HPDE6-E6E7 (cell line): ENCODE measurements at regions not wholly inside any gene's neighbourhood (a gene's known extent, or its start where the extent isn't known, plus 50 kb on each side); places are given as distances from the start of the nearest gene placed in this dataset.
A peak's percentile ranks its signal among the peaks of the same experiment; 100 is the strongest.

Source experiments
- DNase-seq: peaks from one replicate; pipeline ENCODE4 v3.0.0; 2011; ENCODE audit warnings: missing footprints; ENCODE audit errors: extremely low spot score

- DNase-seq: no peak
Observed at GRCh38 chr1:216921866-216922265, 198.6 kb upstream of the ESRRG start.

GRCh38 chr1:216919060-216919970 lies 196.1 kb upstream of the ESRRG start:
- DNase-seq: no peak

- DNase-seq: no peak
Observed at GRCh38 chr1:216916890-216917438, 193.7 kb upstream of the ESRRG start.

GRCh38 chr1:216914974-216915373 lies 191.7 kb upstream of the ESRRG start:
- no peak for DNase-seq

- DNase-seq: no peak
Observed at GRCh38 chr1:216913976-216914375, 190.7 kb upstream of the ESRRG start.

DNA sequence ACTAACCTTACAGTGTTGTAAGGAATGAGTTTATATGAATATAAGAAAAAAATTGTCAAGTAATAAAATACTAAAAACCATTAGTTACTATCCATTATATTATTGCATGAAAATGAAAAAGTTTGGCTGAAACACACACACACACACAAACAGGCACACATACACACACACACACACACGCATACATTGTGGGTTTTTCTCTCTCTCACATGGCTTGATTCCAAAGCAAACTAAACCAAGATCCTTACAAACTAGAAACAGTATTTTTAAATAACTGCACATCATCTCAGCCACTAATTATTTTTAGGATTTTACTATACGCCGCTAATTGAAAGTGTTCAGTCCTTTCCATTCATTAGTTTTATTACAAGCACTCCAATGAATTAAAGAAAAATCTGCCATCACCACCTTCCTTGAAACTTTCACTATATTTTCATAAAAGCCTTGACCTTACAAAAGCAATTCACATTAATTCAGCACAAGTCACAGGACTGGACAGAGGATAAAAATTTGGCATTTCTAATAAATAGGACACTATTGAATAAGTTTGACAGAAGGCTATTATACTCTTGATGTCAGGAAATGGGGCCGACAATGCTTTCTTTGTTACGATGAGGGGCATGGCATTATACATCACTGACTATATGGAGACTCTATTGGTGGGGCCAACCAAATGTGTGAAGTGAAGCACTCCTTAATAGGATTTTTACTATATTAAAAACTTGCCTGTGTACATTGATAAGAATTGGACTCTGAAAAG lies 187.0 kb upstream of the ESRRG start:
- no peak for DNase-seq

- no peak for DNase-seq
Observed at GRCh38 chr1:216908126-216908525, 184.9 kb upstream of the ESRRG start.

- no peak for DNase-seq
Observed at GRCh38 chr1:216907100-216907499, 183.9 kb upstream of the ESRRG start.

DNA sequence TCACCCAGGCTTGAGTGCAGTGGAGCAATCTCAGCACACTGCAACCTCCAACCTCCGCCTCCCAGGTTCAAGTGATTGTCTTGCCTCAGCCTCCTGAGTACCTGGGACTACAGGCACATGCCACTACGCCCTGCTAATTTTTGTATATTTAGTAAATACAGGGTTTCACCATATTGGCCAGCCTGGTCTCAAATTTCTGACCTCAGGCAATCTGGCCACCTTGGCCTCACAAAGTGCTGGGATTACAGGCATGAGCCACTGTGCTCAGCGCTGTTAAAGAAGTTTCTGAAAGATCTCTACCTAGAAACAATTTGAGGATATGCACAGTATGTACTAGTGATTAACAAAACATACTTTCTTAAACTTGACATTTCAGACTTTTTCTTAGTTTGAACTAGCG lies 182.6 kb upstream of the ESRRG start:
- DNase-seq: no peak

GRCh38 chr1:216905137-216905536 lies 181.9 kb upstream of the ESRRG start:
- DNase-seq: no peak

DNA sequence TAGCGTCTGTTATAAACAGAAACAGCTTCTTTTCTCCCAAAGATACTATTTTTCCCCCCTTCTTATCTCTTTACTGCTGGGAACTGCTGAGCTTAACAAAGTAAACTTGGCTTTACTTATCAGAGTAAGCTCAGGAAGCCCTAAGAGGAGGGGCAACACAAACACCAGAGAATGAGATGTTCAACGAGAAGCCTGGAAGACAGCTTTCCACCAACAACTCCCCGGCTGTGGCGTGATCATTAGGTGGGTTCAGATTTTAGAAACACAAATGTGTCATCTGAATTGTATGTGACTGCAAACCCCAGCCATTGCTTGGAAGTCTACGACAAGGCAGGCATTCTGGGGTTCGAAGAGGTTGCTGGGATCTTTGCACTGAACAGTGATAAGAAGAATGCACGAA lies 181.2 kb upstream of the ESRRG start:
- no peak for DNase-seq

DNA sequence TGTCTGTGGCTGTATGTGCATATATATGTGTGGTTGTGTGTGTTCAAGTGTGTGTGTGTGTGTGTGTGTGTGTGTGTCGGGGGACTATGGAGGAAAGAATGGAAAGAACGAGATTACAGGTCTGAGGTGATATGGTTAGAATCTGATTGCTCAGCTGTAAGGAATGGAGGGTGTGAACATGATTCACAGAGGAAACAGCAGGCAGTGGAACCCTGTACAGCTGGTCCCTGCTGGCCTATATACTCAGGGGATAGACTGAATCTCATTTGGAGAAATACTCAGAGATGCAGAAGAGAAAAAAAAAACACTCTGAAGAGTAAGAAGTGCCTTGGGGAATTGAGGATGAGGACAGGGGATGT lies 180.1 kb upstream of the ESRRG start:
- DNase-seq: peak; percentile 88

DNA sequence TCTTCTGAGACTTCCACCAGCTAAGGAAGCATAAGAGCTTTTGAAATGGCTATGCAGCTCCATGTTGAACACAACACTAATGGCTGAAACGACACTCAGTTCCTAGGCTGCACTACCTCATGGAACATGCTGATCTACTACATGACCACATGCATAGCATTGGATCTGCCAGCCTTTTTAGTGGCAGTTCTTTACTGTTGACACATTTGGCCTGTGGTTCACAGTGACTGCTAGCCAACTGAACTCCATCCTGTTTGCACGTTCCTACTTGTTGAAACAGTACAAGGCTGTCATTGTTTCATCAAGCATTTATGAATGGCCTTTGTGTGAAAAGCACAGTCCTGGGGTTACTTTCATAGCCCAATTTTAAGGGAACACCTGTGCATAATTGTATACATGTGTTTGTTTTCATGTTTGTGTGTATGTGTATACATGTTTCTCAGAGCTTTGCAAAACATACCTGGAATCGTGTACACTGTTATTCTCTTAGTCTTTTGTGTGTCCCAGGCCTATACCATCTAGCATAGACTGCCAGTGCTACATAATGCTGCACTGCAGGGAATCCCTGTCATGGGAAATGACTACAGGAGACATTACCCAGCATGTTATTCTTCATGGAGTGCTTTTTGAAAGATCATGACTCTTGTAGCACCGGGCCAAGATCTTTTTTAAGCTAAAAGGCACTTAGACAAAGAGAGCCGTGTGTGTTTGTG lies 179.6 kb upstream of the ESRRG start:
- DNase-seq: peak; percentile 60

- DNase-seq: no peak
Observed at GRCh38 chr1:216900116-216900620, 176.9 kb upstream of the ESRRG start.

DNA sequence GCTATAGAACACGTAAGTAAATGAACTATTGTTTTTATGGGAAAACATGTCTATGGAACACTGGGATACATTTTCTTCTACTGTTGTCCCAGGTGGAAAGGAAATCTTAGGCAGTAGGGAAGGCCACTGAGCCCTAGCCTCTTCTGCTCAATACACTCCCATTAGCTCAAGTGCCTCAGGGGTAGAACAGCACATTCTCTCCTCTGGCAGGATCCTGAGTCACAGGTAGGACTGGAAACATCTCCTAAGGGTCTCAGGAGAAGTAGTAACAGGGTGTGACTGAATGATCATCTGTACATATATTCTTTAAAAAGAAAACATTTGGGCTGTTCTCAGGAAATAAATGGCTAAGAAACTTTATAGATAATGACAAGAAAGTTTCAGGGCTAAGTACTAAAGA lies 175.6 kb upstream of the ESRRG start:
- no peak for DNase-seq

GRCh38 chr1:216896146-216896545 lies 172.9 kb upstream of the ESRRG start:
- DNase-seq: no peak

DNA sequence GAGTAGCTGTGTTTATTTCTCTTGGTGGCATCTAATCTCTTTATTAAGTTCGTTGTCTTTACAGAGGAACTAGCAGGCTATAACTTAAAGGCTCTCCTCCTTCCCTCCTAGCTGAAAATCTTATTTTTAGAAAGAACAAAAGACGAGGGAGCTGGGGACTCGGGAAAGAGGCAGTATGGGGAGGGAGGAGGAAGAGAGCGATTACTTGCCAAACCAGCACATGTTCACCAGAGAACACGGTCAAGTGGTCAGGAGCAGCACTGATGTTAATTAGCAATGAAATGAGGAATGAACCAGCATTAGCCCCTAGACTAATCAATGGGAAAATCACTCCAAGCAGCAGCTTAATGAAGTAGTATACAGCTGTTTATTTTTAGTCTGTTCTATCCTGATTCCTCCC lies 171.3 kb upstream of the ESRRG start:
- no peak for DNase-seq

DNA sequence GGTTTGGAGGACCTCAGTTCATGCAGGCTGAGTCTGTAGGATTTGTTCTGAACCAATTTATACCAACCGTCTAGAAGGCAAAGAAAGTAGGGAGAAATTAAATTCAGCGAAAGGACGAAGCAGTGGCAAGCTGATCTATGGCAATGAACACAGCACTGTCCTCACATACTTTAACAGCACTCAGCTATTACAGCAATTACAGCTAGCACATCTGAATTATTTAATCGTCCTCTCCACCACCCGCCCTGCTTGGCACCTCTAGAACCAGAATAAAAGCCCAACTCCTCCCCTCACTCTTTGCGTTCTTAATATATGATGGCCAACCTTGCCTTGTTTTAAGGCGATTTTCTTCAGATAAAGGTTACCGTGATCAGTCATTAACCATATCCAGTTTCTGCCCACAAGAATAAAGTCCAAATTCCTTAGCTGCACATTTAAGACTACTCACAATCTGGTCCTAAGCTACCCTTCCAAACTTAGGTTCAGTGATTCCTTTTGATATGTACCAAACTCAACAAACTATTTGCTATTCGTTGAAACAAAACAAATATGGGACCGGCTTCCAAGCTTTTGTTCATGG lies 169.4 kb upstream of the ESRRG start:
- DNase-seq: no peak

DNA sequence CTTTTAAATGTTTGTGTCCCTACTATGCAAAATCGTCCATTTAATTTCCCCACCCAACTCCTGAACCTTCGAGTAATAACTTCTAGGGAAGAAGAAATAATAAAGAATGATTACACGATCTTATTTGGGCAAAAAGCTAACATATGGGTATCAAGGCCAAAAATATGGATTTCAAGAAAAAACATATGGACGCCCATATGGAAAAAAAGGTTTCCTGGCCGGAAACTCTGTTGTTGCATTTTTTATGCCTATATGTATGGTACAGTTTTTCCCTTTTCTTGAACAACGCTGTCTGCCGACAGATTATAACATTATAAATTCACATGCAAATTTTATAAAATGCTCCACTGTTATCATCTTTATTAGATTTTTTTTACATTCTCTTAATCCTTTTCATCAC lies 167.6 kb upstream of the ESRRG start:
- DNase-seq: no peak

- no peak for DNase-seq
Observed at GRCh38 chr1:216888731-216889130, 165.5 kb upstream of the ESRRG start.

GRCh38 chr1:216887032-216887431 lies 163.8 kb upstream of the ESRRG start:
- no peak for DNase-seq
